ENCODE measurements at regions not wholly inside any gene's neighbourhood (a gene's known extent, or its start where the extent isn't known, plus 50 kb on each side); places are given as distances from the start of the nearest gene placed in this dataset.

DNA sequence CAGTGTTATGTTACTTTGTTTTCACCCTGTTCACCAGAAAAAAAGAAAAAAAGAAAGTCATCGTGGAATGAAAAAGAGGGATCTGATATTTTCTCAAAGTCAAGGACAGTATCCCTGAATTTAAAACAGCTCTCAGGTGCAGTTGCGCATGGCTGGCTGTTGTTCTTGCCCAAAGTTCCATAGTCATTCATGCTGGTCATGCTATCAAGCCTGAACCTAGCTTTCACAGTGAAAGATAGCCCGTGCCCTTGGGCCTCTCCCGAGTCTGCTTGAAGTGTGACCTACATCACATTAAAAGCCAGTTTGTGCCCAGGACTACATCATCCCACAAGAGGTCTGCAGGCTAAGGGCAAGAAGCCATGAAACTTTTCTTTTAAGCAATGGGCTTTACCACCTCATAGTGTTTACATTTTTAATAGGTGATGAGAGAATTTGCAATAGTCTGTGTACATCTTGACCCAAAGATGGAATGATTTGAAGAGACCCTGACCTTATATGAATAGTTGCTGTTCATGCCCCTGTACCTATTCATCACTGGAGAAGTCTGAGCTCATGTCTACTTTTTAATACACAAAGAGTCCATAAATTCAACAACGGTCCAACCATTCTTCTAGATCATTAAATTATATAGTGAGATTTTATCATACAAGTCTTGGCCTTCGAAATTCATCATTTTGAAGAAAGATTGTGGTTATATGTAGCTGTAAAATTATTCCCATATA lies 522.5 kb upstream of the MCTP2 start:
- H3K4me1 ChIP-seq, result peaks cover 0 to 49% (median 0%) of the 10 kb centered on the region in 3 donors
- H3K36me3 ChIP-seq, result no peaks in the 10 kb centered on the region
- TF ChIP-seq, protein P1, sequence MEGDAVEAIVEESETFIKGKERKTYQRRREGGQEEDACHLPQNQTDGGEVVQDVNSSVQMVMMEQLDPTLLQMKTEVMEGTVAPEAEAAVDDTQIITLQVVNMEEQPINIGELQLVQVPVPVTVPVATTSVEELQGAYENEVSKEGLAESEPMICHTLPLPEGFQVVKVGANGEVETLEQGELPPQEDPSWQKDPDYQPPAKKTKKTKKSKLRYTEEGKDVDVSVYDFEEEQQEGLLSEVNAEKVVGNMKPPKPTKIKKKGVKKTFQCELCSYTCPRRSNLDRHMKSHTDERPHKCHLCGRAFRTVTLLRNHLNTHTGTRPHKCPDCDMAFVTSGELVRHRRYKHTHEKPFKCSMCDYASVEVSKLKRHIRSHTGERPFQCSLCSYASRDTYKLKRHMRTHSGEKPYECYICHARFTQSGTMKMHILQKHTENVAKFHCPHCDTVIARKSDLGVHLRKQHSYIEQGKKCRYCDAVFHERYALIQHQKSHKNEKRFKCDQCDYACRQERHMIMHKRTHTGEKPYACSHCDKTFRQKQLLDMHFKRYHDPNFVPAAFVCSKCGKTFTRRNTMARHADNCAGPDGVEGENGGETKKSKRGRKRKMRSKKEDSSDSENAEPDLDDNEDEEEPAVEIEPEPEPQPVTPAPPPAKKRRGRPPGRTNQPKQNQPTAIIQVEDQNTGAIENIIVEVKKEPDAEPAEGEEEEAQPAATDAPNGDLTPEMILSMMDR (IDR thresholded peaks at IDR 0.05), result no peak
- TF ChIP-seq POLR2A (IDR thresholded peaks at IDR 0.05), result no peak
- peak overlapping the region in 2 of 4 donors; percentile 17 to 79 for H3K27ac ChIP-seq
- no peaks in the 10 kb centered on the region for H3K27me3 ChIP-seq
- no peak for DNase-seq
- intact Hi-C loops (cut with DNase I), result no loop called here
- H3K9me3 ChIP-seq, result no peaks in the 10 kb centered on the region
- 63 to 79% methylated on average over 5 to 6 of the region's 6 CpGs for WGBS, 2 donors
- H3K4me3 ChIP-seq, result no peak overlapping the region

DNA sequence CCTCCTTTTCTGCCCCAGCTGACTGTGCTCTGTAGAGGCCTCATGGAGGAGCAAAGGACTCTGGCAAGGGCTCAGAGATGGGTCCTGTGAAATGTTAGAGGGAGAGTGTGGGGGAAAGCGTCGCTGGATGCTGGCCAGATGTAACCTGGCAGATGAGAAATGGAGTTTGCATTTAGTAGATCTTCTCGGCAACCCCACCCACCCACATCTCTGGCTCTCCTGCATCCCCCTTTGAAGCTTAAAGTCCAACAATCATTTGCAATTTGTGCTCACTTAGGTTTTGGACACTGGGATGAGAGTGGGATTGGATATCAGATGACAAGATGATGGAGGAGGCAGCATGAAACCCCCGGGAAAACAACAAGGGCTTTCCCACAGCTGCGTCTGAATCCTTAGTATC lies 523.6 kb upstream of the MCTP2 start:
- H3K4me3 ChIP-seq, result no peak overlapping the region
- intact Hi-C loops (cut with DNase I), result no loop called here
- DNase-seq, result no peak
- 70 to 76% methylated on average over 5 of the region's 5 CpGs for WGBS, 2 donors
- H3K27ac ChIP-seq, result no peak overlapping the region
- H3K27me3 ChIP-seq, result no peaks in the 10 kb centered on the region
- no peaks in the 10 kb centered on the region for H3K9me3 ChIP-seq
- H3K36me3 ChIP-seq, result no peaks in the 10 kb centered on the region
- no peak for TF ChIP-seq POLR2A (IDR thresholded peaks at IDR 0.05)
- TF ChIP-seq, protein P1 (IDR thresholded peaks at IDR 0.05), result no peak
- H3K4me1 ChIP-seq, result peaks cover 0 to 56% (median 0%) of the 10 kb centered on the region in 3 donors

DNA sequence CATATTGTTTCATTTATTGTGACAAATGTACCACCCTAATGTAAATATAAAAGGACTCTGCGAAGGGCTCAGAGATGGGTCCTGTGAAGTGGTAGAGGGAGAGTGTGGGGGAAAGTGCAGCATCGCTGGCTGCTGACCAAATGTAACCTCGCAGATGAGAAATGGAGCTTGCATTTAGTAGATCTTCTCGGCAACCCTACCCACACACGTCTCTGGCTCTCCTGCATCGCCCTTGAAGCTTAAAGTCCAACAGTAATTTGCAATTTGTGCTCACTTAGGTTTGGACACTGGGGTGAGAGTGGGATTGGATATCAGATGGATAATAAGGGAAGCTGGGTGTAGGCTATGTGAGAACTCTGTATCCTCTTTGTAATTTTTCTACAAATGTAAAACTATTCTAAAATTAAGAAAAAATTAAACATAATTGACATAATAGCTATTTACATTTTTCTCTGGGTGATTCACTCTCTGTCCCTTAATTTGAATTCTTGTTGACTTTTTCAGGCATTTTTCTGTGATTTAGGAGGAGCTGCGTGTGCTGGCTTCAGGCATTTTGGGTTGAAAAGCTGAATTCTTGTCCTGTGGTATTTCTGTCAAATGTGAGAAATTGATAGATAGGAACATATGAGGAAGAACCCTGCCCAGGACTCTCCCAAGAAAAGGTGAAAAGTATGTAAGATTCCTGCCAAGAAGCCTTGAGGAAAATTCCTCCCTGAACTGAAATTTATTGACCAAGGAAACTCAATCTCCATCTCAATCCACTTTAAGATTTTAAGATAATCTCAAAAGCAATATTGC lies 524.7 kb upstream of the MCTP2 start:
- intact Hi-C loops (cut with DNase I), result no loop called here
- 63 to 72% methylated on average over 7 of the region's 7 CpGs for WGBS, 2 donors
- TF ChIP-seq, protein P1 (IDR thresholded peaks at IDR 0.05), result no peak
- TF ChIP-seq POLR2A (IDR thresholded peaks at IDR 0.05), result no peak

DNA sequence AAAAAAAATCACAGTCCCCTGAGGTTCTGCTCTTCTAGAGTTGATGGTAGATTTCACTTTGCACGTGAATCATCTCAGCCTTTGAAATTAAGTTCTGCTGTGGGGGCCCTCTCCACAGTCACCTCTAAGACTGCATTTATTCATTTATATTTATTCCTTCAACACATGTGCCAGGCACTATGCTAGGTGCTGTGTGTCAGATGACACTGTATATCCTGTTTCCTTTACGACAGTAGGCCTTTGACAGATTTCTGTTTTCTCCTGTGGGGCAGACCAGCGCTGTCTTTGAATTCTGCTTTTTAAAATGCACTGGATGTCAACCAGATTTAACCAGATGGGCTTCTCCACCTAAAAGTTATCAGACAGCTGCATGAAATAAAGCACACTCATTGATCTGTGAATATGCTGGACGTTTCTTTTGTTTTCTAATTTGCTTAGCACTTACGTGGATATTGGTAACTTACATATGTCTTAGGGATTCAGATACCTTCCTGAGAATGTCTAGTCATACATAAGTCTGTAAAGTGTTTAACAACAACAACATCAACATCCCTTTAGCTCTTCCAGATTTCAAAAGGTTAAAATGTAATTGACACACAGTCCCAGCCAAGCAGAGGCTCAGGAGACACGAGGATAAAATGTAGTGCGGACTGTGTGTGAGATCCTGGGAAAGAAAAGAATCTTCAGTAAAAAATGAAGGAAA lies 525.5 kb upstream of the MCTP2 start:
- no peaks in the 10 kb centered on the region for H3K27me3 ChIP-seq
- intact Hi-C loops (cut with DNase I), result no loop called here
- 74 to 79% methylated on average over 7 of the region's 7 CpGs for WGBS, 2 donors

More for the DNA sequence above, 524.7 kb upstream of the MCTP2 start:
- Histone ChIP-seq H3K4me3 (no peak overlapping the region), H3K27me3 (no peaks in the 10 kb centered on the region), H3K27ac (no peak overlapping the region), H3K4me1 (peaks cover 0 to 57% (median 0%) of the 10 kb centered on the region in 3 donors), H3K36me3 (no peaks in the 10 kb centered on the region), H3K9me3 (no peaks in the 10 kb centered on the region)
- DNase-seq, result no peak

More for the DNA sequence above, 525.5 kb upstream of the MCTP2 start:
- H3K9me3 ChIP-seq, result no peaks in the 10 kb centered on the region
- no peak for DNase-seq
- peaks cover 0 to 52% (median 0%) of the 10 kb centered on the region in 3 donors for H3K4me1 ChIP-seq
- no peaks in the 10 kb centered on the region for H3K36me3 ChIP-seq
- no peak overlapping the region for H3K27ac ChIP-seq
- H3K4me3 ChIP-seq, result no peak overlapping the region
- no peak for TF ChIP-seq POLR2A (IDR thresholded peaks at IDR 0.05)
- TF ChIP-seq, protein P1 (IDR thresholded peaks at IDR 0.05), result no peak
